Tibial artery (tissue), 4 donors: ENCODE measurements at regions not wholly inside any gene's neighbourhood (a gene's known extent, or its start where the extent isn't known, plus 50 kb on each side); places are given as distances from the start of the nearest gene placed in this dataset.

Experiments used
- DNase-seq, 2 donors: peaks; one replicate each; pipeline ENCODE4 v3.0.0-alpha.2; 2019
- H3K27ac ChIP-seq, 2 donors: fragments of 200-600 bp; sonication (generic) in 1 of 2; 1 replicate in 1 of 2; 2 replicates in 1 of 2; pipeline ENCODE4 v1.5.1; 2018 to 2019; ENCODE audit warnings: mild to moderate bottlenecking in 1 of 2
- H3K27me3 ChIP-seq, 2 donors: fragments of 200-600 bp; sonication (generic) in 1 of 2; one replicate each; pipeline versions ENCODE4 v1.5.1 to v1.6.0; 2016 to 2019
- H3K36me3 ChIP-seq, 3 donors: fragments of 200-600 bp; sonication (generic) in 2 of 3; one replicate each; pipeline ENCODE4 v1.5.1; 2016 to 2019; ENCODE audit warnings: mild to moderate bottlenecking in 2 of 3
- H3K4me1 ChIP-seq, 4 donors: fragments of 200-600 bp; sonication (generic) in 2 of 4; 1 replicate in 3 of 4; 2 replicates in 1 of 4; pipeline ENCODE4 v1.5.1; 2016 to 2019
- H3K4me3 ChIP-seq, 2 donors: fragments of 200-600 bp; sonication (generic) in 1 of 2; 1 replicate in 1 of 2; 2 replicates in 1 of 2; pipeline ENCODE4 v1.5.1; 2018 to 2019; ENCODE audit warnings: mild to moderate bottlenecking in 2 of 2
- H3K9me3 ChIP-seq, 3 donors: fragments of 200-600 bp; sonication (generic) in 1 of 3; one replicate each; pipeline ENCODE4 v1.5.1; 2016 to 2019
- CTCF ChIP-seq, 2 experiments: fragments of 200-600 bp in 1 of 2; fragments of 450-650 bp in 1 of 2; IDR thresholded peaks; one replicate each; pipeline ENCODE4 v1.5.1; 2017 to 2019; ENCODE audit warnings: antibody characterized with exemption in 2 of 2, mild to moderate bottlenecking in 1 of 2, moderate library complexity in 1 of 2
- intact Hi-C: fragments of 100-400 bp; cut with DNase I; formaldehyde crosslinking; loops from one replicate; pipeline ENCODE4 v1.15.0; 2023; ENCODE audit warnings: low total_unique reads

- Histone ChIP-seq H3K36me3 (no peaks in the 10 kb centered on the region), H3K4me3 (no peak overlapping the region), H3K9me3 (peaks cover 0 to 10% (median 7%) of the 10 kb centered on the region in 3 donors), H3K4me1 (no peaks in the 10 kb centered on the region), H3K27me3 (peaks cover 0 to 32% of the 10 kb centered on the region in 2 donors), H3K27ac (no peak overlapping the region)
- DNase-seq = no peak
- TF ChIP-seq CTCF (IDR thresholded peaks at IDR 0.05) = no peak
- intact Hi-C loops = no loop called here
Measured at GRCh38 chr7:98465022-98465421, 64.1 kb upstream of the BAIAP2L1 start.

- TF ChIP-seq CTCF (IDR thresholded peaks at IDR 0.05) = no peak
- no peak overlapping the region for H3K27ac ChIP-seq
- DNase-seq = no peak
- intact Hi-C loops = no loop called here
- H3K9me3 ChIP-seq = peaks cover 0 to 10% (median 7%) of the 10 kb centered on the region in 3 donors
- no peaks in the 10 kb centered on the region for H3K36me3 ChIP-seq
- no peaks in the 10 kb centered on the region for H3K4me1 ChIP-seq
- H3K4me3 ChIP-seq = no peak overlapping the region
- H3K27me3 ChIP-seq = peaks cover 0 to 30% of the 10 kb centered on the region in 2 donors
Measured at GRCh38 chr7:98464558-98464940, 63.7 kb upstream of the BAIAP2L1 start.

GRCh38 chr7:98463837-98464557, 63.1 kb upstream of the BAIAP2L1 start:
- Histone ChIP-seq H3K4me1 (no peaks in the 10 kb centered on the region), H3K27ac (no peak overlapping the region), H3K27me3 (peaks cover 0 to 26% of the 10 kb centered on the region in 2 donors), H3K9me3 (peaks cover 0 to 7% (median 3%) of the 10 kb centered on the region in 3 donors), H3K4me3 (no peak overlapping the region), H3K36me3 (no peaks in the 10 kb centered on the region)
- no peak for DNase-seq
- intact Hi-C loops = no loop called here
- no peak for TF ChIP-seq CTCF (IDR thresholded peaks at IDR 0.05)

GRCh38 chr7:98462911-98463633, 62.2 kb upstream of the BAIAP2L1 start:
- Histone ChIP-seq H3K27me3 (peaks cover 0 to 22% of the 10 kb centered on the region in 2 donors), H3K9me3 (no peaks in the 10 kb centered on the region), H3K4me1 (no peaks in the 10 kb centered on the region), H3K4me3 (no peak overlapping the region), H3K27ac (no peak overlapping the region), H3K36me3 (no peaks in the 10 kb centered on the region)
- intact Hi-C loops = no loop called here
- TF ChIP-seq CTCF (IDR thresholded peaks at IDR 0.05) = no peak
- DNase-seq = no peak

GRCh38 chr7:98460902-98461301, 60.0 kb upstream of the BAIAP2L1 start:
- Histone ChIP-seq H3K4me1 (no peaks in the 10 kb centered on the region), H3K4me3 (no peak overlapping the region), H3K36me3 (no peaks in the 10 kb centered on the region), H3K9me3 (no peaks in the 10 kb centered on the region), H3K27me3 (peaks cover 0 to 13% of the 10 kb centered on the region in 2 donors), H3K27ac (no peak overlapping the region)
- intact Hi-C loops = no loop called here
- no peak for TF ChIP-seq CTCF (IDR thresholded peaks at IDR 0.05)
- no peak for DNase-seq
